ENCODE measurements at regions not wholly inside any gene's neighbourhood (a gene's known extent, or its start where the extent isn't known, plus 50 kb on each side); places are given as distances from the start of the nearest gene placed in this dataset.
"Not testable (repeated sequence)": the region's sequence is repeated elsewhere in the genome, so short reads cannot be mapped to it uniquely, and the experiment has no call there.

DNA sequence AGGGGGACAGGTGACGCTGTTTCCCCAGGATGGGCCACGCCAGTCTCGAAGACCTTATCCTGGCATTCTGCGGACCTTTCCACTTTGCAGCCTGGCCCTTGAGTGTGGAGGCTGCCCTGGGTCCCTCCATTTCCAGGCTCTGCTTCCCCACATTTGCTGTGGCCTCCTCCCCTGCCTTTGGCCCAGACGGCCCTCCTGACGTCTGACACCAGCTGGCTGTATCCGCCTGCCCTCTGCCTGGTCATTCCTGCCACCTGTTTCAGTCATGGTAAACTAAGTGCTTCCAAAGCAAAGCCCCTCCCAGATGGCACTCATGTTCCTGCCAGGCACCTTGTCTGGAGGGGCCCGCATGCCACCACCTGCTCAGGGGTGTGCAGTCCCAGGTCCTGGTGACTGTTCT, 95.1 kb downstream of the ASB1 start:
- no peak for DNase-seq

DNA sequence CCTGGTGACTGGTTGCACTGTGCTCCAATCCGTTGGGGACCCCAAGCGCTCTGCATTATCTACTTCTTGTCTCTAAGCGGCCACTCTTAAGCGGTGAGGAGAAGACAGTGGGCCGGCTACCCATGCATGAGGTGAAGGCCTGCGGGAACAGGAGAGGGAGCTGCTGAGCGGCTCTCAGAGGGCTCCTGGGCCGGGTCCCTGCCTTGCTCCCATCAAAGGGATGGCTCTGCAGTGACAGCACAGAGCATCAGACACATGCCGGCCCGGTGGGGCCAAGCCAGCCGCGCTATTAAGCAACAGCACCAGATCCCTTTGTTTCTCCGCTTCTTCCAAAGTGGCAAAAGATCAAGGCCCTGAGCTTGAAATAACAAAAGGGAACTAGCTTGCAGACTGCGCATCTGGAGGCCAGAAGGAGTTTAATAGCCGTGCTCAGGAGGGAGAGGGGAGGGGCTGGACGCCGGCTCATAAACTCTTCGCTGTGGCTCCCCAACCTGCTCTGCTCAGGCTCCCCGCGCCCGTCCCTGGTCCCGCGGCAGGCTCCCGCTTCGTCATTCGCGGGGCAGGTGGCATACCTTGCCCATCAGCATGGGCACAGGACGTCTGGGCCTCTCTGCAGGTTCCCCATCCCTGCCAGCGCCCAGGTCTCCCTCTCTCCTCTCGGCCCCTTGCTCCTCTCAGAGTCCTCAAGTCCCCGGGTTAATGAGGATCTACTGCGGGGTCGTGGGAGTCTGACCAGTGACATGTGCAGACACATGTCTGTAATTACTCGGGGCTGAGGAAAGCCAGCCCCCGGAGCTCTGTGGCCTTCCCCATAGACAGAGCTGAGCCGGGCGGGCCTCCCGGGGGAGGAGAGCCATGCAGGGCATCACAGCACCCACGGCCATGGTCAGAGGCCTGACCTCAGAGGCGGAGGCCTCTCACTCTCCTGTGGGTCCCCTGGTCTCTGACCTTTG, 96.7 kb downstream of the ASB1 start:
- DNase-seq = peak; percentile 41

DNA sequence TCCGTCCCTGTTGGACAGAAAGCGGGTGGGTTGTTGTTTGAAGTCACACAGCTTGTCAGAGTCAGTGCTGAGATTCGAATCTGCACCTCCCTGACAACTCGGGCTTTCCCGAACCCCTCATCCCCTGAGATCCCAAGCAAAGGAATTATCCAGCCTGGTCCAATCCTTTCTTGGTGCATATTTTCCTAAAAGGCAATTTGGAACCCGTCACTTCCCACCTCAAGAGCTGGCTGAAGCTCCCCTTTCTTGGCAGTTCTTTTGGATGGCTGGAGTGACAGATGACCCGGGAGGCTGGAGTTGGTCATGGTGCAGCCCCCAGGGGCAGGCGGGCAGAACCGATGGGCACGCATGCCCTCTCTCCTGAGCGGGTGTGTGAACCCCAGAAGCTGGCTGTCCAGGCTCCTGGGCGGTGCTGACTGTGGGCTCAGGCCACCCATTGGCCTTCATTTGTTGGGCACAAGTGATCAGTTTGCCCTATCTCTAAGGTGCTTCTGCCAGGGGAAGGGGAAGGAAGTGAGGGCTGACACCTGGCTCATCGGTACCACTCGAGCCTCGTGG, 97.8 kb downstream of the ASB1 start:
- DNase-seq = no peak

DNA sequence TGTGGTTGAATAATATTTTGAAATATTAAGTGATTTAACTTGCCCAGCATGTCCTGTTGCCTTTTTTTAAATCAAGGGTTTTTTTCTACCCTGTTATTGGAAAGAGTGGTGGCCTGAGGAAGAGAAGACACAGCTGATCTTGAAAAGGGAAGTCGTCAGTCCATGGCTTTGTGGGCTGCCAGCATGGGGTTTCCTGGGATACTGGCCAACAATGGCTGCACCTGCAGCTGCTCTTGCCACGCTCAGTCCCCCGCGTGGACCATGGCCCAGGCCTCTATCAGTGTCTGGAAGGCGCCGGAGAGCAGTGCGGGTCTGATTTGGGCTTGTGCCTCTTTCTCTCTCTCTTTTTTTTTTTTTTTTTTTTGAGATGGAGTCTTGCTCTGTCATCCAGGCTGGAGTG, 99.3 kb downstream of the ASB1 start:
- DNase-seq = no peak

DNA sequence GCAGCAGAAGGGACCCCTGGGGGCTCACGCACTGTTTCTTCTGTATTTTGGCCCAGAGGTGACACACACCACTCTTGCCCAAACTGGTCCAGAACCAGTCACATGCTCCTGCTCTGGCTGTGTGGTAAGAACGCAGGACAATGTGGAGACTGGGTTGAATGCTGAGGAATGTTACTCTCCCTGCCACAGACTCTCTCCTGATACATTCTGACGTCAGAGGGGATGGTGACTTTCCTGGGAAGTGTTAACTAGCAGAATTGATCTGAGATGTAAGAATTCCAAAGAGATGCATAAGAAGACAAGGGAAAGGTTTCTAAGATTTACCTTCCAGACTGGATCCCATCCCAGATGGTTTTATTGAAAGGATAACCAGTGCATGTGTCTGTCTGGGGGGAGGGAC, 100.8 kb downstream of the ASB1 start:
- DNase-seq = peak; percentile 73

DNA sequence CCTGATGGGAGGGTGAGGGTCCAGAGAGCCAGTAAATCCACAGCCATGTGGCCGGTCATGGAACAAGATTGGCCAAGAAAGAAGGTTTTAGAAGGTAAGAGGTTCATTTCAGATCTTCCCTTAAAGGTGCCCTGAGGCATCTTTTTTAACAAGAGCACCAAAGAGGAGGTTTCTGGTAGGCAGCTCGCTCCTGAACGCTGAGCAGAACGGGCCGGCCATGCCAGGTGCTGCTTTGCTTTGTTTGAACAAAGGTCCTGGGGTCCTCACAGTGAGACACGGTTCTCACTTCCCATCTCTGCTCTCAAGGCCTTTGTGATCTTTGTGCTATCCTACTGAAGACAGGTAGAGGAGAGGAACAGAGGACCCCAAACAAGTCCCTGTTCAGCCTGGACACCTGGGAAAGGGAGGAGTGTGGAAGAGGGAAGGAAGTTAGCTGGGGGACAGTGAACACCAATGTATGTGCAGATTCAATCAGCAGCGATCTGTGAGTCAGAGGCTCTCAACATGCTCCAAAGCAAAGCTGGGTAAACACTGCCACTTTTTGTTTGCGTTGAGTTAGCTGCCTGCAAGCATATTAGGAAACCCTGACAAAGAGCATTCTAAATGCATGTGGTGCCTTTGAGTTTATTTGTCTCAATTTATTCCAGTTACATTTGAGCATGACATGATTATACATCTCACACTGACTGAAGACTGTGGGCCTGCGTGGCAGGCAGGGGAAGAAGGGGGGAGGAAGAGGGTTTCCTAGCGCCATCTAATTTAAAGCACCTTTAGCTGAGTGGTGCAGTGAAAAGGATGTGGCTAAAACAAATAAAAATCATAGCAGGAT, 102.4 kb downstream of the ASB1 start:
- DNase-seq = peak; percentile 58

DNA sequence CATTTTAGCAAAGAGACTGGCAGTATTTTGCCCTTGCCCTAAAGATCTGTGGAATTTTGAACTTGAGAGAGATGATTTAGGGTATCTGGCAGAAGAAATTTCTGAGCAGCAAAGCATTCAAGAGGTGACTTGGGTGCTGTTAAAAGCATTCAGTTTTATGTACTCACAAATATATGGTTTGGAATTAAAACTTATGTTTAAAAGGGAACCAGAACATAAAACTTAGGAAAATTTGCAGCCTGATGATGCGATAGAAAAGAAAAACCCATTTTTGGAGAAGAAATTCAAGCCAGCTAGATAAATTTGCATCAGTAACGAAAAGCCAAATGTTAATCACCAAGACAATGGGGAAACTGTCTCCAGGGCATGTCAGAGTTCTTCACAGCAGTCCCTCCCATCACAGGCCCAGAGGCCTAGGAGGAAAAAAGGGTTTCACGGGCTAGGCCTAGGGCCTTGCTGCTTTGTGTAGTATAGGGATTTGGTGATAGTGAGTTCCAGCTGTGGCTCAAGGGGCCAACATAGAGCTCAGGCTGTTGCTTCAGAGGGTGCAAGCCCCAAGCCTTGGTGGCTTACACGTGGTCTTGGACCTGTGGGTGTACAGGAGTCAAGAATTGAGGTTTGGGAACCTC, 104.4 kb downstream of the ASB1 start:
- not testable (repeated sequence) for DNase-seq

DNA sequence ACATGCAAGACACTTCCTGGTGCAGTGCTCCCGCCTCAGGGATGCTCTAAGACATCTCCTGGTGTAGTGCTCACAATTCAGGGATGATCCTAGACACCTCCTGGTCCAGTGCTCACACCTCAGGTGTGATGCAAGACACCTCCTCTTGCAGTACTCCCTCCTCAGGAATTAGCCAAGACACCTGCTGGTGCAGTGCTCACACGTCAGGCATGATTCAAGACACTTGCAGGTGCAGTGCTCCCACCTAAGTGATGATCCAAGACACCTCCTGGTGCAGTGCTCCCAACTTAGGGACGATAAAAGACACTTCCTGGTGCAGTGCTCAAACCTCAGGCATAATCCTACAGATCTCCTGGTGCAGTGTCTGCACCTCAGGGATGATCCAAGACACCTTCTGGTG, 117.0 kb downstream of the ASB1 start:
- DNase-seq = not testable (repeated sequence)

DNA sequence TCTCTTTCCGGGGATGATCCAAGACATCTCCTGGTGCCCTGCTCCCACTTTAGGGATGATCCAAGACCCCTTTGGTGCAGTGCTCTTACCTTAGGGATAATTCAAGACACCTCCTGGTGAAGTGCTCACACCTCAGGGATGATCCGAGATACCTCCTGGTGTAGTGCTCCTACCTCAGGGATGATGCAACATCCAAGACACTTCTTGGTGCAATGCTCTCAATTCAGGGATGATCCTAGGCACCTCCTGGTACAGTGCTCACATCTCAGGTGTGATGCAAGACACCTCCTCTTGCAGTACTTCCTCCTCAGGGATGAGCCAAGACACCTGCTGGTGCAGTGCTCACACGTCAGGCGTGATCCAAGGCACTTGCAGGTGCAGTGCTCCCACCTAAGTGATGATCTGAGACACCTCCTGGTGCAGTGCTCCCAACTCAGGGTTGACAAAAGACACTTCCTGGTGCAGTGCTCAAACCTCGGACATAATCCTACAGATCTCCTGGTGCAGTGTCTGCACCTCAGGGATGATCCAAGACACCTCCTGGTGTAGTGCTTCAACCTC, 122.3 kb downstream of the ASB1 start:
- no peak for DNase-seq

DNA sequence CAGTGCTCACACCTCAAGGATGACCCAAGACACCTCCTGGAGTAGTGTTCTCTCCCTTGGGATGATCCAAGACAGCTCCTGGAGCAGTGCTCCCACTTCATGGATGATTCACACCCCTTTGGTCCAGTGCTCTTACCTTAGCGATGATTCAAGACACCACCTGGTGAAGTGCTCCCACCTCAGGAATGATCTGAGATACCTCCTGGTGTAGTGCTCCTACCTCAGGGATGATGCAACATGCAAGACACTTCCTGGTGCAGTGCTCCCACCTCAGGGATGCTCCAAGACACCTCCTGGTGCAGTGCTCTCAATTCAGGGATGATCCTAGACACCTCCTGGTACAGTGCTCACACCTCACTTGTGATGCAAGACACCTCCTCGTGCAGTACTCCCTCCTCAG, 123.1 kb downstream of the ASB1 start:
- DNase-seq = no peak

DNA sequence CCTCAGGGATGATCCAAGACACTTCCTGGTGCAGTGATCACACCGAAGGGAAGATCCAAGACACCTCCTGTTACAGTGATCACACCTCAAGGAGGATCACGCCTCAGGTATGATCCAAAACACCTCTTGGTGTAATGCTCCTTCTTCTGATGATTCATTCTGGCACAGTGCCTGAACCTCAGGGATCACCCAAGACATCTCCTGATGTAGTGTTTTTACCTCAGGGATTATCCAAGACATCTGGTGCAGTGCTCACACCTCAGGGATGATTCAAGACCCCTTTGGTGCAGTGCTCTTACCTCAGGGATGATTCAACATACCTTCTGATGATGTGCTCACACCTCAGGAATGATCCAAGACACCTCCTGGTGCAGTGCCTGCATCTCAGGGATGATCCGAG, 124.4 kb downstream of the ASB1 start:
- no peak for DNase-seq

DNA sequence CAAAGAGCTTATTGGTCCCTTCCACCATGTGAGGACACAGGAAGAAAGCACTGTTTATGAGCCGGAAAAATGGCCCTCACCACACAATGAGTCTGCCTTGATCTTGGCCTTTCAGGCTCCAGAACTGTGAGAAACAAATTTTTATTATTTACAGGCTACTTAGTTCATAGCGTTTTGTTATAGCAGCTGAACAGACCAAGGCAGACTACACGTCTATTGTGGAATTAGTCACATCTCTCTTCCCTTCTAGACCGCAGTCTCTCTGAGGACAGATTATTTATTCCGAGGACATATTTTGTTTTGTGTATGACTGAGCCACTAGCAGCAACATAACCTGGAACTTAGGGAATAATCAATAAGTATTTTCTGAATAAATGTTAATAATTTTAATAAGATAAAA, 125.5 kb downstream of the ASB1 start:
- no peak for DNase-seq

DNA sequence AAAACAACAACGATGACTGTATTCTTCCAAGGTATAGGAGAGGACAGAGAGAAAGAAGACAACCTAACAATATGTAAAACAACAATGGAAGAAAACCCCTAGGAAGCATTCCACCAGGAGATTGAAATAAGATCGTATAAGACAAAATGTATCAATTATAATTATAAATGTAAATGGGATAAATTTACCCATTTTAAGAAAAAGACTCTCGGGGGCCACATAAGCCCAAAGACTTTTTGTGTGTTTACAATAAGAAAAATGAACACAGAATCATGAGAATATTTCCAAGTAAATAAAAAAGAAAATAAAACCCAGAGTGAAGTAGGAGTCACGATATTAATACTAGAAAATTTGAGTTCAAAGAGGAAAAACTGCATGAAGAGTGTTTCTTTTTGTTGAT, 126.4 kb downstream of the ASB1 start:
- no peak for DNase-seq

DNA sequence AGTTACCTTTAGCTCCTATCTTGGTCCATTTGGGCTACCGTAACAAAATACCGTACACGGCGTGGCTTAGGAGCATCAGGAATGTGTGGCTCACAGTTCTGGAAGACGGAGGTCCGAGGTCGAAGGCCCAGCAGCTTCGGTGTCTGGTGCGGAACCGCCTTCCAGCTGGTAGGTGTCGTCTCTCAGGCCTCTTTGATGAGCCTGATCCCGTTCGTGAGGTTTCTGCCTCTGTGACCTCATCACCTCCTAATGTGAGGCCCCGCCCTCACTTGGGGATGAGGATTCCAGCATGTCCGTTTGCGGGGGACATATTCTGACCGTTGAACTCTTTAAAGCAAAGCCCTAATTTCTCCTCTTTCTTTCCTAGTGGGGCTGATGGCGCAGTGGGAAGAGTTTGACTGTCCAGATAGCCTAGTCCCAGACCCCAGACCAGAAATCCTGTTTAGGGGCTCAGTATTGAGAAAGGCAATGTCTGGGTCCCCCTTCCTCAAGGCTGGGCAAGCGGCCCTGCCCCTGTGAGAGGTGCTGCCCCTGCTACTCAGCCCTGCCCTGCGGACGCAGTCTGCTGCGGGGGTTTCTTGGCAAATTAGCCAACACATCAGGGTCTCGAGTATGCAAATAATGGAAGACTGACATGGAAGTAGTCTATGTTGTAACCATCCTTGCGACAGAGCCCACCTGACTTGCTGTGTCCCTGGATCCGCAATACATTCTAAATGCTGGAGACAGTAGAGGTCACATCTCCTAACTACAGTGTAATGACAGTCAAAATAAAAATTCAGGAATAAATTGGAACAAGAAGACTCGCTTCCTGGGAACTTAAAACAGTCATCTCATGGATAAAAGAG, 128.0 kb downstream of the ASB1 start:
- DNase-seq = no peak

DNA sequence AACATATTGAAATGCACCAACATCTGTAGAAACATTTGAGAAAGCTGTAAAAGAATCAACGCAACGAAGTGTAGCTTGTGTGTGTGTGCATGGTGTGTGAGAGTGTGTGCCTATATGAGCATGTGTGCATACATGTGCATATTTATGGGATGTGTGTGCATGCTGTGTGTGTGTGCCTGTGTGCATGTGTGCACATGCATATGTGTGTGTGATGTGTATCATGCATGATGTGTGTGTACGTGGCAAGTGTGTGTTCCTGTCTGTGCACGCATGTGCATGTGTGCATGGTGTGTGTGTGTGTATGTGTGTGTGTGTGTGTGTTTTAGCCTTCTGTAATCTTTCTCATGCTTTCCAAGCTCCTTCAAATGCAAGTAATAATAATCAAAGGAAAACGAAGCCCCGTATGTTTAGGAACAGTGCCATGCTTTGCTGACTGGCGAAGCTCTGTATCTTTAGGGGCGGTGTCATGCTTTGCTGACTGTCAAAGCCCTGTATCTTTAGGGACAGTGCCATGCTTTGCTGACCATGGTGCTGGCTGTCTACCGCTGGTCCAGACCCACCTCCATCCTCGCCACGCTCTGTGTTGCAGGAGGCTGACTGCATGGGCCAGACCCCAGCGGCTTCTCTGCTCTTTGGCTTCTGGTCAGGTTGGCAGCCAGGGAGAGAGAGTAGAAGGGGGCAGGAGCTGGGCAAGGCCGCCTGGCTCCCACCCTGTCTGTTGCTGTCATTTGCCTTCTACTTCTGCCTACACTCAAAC, 129.2 kb downstream of the ASB1 start:
- no peak for DNase-seq

DNA sequence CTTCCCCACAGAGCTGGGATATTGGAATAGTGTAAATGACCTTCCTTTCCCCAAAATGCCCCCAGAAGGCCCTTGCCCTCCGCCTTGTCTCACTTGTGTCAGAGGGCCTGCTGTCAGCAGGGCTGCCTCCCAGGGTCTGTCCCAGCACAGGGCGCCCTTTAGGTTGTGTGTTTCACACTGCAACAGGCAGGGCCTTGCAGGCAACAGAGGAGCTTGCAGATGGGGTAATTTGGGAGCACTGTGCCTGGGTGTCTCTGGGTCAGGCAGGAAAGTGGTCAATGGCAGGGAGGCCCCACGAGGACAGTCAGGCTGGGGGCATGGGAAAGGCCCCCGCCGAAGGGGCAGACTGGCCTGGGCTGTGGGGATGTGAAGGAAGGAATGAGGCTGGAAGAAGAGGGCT, 130.7 kb downstream of the ASB1 start:
- DNase-seq = no peak

DNA sequence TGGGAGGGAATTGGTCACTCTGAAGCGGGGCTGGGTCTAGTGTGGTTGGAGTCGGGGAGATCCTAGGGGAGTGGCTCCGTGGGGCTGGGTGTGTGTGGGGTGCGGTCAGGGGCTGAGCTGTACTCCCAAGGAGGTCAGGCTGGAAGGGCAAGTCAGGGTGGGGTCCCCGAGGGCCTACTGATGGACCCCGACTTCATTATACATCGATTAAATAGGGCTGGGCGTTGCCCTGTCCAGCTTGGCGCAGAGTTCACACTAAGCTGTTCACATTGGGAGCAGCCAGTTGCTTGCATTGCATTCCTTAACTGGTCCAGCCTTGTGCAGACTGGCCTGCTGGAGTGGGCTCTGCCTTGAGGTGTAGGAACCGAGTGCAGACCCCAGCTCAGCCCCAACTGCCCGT, 131.2 kb downstream of the ASB1 start:
- DNase-seq = no peak

DNA sequence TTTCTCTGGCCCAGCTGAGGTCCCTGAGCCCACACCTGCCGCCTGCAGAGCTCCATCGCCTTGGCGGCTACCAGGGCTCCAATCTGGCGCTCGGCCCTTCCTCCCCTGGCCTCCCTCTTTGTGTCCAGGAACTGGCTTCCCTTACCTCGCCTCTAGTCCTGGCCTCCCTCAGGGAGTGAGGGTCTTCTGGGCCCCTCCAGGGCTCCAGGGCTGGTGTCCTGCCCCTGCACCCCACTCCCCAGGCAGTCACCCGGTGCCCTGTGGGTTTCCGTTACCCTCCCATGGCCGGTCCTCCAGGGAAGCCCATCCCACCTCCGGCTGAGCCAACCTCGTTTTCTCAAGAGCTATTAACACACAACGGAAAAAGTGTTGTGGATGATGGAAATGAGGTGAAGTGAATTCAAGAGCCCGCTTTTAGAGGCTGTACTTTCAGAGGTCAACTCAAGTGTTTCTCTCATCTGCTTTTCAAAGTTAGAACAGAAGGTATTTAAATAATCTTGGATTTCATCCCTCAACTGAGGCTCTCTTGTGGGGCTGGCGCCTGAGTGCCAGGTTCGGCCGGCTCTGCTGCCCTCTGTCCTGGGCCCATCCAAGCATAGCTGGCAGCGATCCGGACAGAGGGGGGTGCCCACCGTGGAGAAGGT, 131.9 kb downstream of the ASB1 start:
- no peak for DNase-seq

DNA sequence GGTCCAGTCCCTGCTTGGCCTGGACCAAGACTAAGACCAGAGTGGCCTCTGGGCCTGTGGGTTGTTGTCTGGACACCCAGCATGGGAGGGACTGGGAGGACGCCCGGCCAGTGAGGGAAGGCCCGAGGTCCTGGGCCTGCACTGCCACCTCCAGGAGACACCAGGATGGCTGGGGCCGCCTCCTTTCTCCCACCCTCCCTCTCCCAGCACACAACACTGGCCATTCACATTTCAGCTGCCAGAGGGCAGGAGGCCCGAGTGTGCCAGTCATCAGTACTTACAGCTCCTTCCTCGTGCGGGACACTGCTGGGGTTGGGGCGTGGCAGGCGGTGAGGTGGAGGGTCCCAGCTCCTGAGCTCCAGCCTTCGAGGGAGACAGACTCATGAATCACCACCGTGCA, 133.5 kb downstream of the ASB1 start:
- no peak for DNase-seq

DNA sequence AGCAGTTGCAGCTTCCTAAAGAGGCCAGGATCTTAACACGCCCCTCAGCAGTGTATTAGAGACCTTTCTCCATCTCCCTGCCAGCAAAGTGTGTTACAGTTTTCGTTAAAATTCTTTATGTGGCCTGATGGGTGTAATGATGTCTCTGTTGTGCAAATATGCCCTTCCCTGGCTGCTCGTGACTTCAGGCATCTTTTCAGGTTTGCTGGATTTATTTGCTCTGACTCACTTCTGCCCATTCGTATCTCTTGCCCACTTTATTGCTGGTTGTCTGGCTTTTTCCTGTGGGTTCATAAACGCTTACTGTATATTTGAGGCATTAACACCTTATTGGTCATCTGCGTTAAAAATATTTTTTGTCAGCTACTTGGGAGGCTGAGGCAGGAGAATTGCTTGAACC, 134.5 kb downstream of the ASB1 start:
- DNase-seq = no peak

Data from fibroblast of skin of scalp (primary cell).